GM23338 (cell line): ENCODE measurements at regions not wholly inside any gene's neighbourhood (a gene's known extent, or its start where the extent isn't known, plus 50 kb on each side); places are given as distances from the start of the nearest gene placed in this dataset.

Experiments used
- ATAC-seq: fragments of 200-7000 bp; cut with Tn5 transposase; 3 replicates; pipeline ENCODE4 v1.9.1; 2020
- DNase-seq: peaks from one replicate; pipeline ENCODE4 v3.0.0-alpha.2; 2015; ENCODE audit warnings: low spot score
- H2AFZ ChIP-seq: fragments of 200-600 bp; sonication (generic); 2 replicates; pipeline ENCODE4 v1.8.0; 2016; ENCODE audit warnings: antibody characterized with exemption, mild to moderate bottlenecking, moderate library complexity
- H3F3A ChIP-seq: fragments of 200-600 bp; sonication (generic); replicated peaks from 2 replicates; pipeline ENCODE4 v1.8.0; 2017; ENCODE audit warnings: antibody characterized with exemption, mixed run types, low read depth
- H3K27ac ChIP-seq: fragments of 200-600 bp; sonication (generic); 2 replicates; pipeline ENCODE4 v1.6.1; 2016; ENCODE audit warnings: low read depth
- H3K27me3 ChIP-seq: fragments of 200-600 bp; sonication (generic); 2 replicates; pipeline ENCODE4 v1.8.0; 2016; ENCODE audit warnings: mild to moderate bottlenecking, mixed run types, moderate library complexity; ENCODE audit not compliant: insufficient read depth
- H3K36me3 ChIP-seq: fragments of 200-600 bp; sonication (generic); 2 replicates; pipeline ENCODE4 v1.8.0; 2016; ENCODE audit warnings: mild to moderate bottlenecking; ENCODE audit not compliant: insufficient read depth
- H3K4me1 ChIP-seq: fragments of 200-600 bp; sonication (generic); 2 replicates; pipeline ENCODE4 v1.8.0; 2016; ENCODE audit warnings: mild to moderate bottlenecking, moderate library complexity; ENCODE audit not compliant: insufficient read depth
- H3K4me2 ChIP-seq: fragments of 200-600 bp; sonication (generic); 2 replicates; pipeline ENCODE4 v1.7.1; 2017; ENCODE audit warnings: mixed run types
- H3K4me3 ChIP-seq: fragments of 200-600 bp; sonication (generic); 2 replicates; pipeline ENCODE4 v1.6.1; 2016; ENCODE audit warnings: mixed run types
- H3K79me2 ChIP-seq: fragments of 200-600 bp; sonication (generic); replicated peaks from 2 replicates; pipeline ENCODE4 v1.8.0; 2017; ENCODE audit warnings: mild to moderate bottlenecking; ENCODE audit not compliant: insufficient read depth
- H3K9me2 ChIP-seq: fragments of 200-600 bp; sonication (generic); 2 replicates; pipeline ENCODE4 v1.8.0; 2017; ENCODE audit not compliant: insufficient read depth
- H4K20me1 ChIP-seq: fragments of 200-600 bp; sonication (generic); replicated peaks from 2 replicates; pipeline ENCODE4 v1.8.0; 2017; ENCODE audit warnings: mild to moderate bottlenecking; ENCODE audit not compliant: insufficient read depth
- H3K27ac Mint-ChIP-seq: 2 replicates; pipeline ENCODE4 v1.8.0; 2020; ENCODE audit warnings: inconsistent platforms, mild to moderate bottlenecking, moderate library complexity, mixed read lengths
- H3K27me3 Mint-ChIP-seq: 3 replicates; pipeline ENCODE4 v1.8.0; 2022; ENCODE audit warnings: low read depth, mild to moderate bottlenecking, moderate library complexity, mixed read lengths, inconsistent platforms; ENCODE audit not compliant: insufficient read depth, poor library complexity
- H3K36me3 Mint-ChIP-seq: 3 replicates; pipeline ENCODE4 v1.8.0; 2021; ENCODE audit warnings: low read depth, mild to moderate bottlenecking, inconsistent platforms, moderate library complexity, mixed read lengths
- H3K4me1 Mint-ChIP-seq: 3 replicates; pipeline ENCODE4 v1.8.0; 2020; ENCODE audit warnings: mild to moderate bottlenecking, inconsistent platforms, mixed read lengths
- H3K4me3 Mint-ChIP-seq: 3 replicates; pipeline ENCODE4 v1.8.0; 2021; ENCODE audit warnings: moderate library complexity, mild to moderate bottlenecking, inconsistent platforms, mixed read lengths
- H3K9me3 Mint-ChIP-seq: 3 replicates; pipeline ENCODE4 v1.8.0; 2020; ENCODE audit warnings: moderate library complexity, mild to moderate bottlenecking, inconsistent platforms, mixed read lengths
- ETS1 ChIP-seq: IDR thresholded peaks from 2 replicates; pipeline ENCODE4 v1.6.1; 2016; ENCODE audit warnings: antibody characterized with exemption
- EZH2 ChIP-seq: fragments of 200-600 bp; sonication (generic); IDR thresholded peaks from one replicate; pipeline ENCODE4 v1.8.0; 2017; ENCODE audit warnings: antibody characterized with exemption, mild to moderate bottlenecking, low read depth; ENCODE audit not compliant: unreplicated experiment
- JUNB ChIP-seq: IDR thresholded peaks from one replicate; pipeline ENCODE4 v1.6.1; 2016; ENCODE audit warnings: antibody characterized with exemption; ENCODE audit not compliant: unreplicated experiment
- NANOG ChIP-seq: IDR thresholded peaks from 2 replicates; pipeline ENCODE4 v1.6.1; 2016; ENCODE audit warnings: antibody characterized with exemption, borderline replicate concordance
- STAT1 ChIP-seq: IDR thresholded peaks from one replicate; pipeline ENCODE4 v1.6.1; 2016; ENCODE audit warnings: antibody characterized with exemption; ENCODE audit not compliant: unreplicated experiment
- ZNF114 ChIP-seq: fragments of 250-450 bp; sonication (Bioruptor Pico); IDR thresholded peaks from 2 replicates; pipeline ENCODE4 v1.5.0; 2020; ENCODE audit warnings: mild to moderate bottlenecking, moderate library complexity
- TF ChIP-seq, protein P1 (sequence below): fragments of 250-450 bp; sonication (Bioruptor Pico); IDR thresholded peaks from 2 replicates; pipeline ENCODE4 v1.5.0; 2020; ENCODE audit warnings: mild to moderate bottlenecking, moderate library complexity
- TF ChIP-seq, protein P2 (sequence below): IDR thresholded peaks from one replicate; pipeline ENCODE4 v1.6.1; 2018; ENCODE audit warnings: antibody characterized with exemption; ENCODE audit not compliant: unreplicated experiment
- TF ChIP-seq, protein P3 (sequence below), 2 experiments: fragments of 200-600 bp in 1 of 2; sonication (generic) in 1 of 2; conservative IDR thresholded peaks; 2 replicates each; pipeline versions ENCODE4 v1.5.1 to v1.6.1; 2016 to 2017; ENCODE audit warnings: antibody characterized with exemption in 2 of 2, low read depth in 2 of 2, mild to moderate bottlenecking in 2 of 2, moderate library complexity in 1 of 2

GRCh38 chr9:80692751-80693150 is 996.6 kb downstream of the TLE1 start:
- Mint-ChIP-seq H3K36me3 (no peaks in the 10 kb centered on the region), H3K9me3 (peaks cover 6% of the 10 kb centered on the region; the same call in 1 of the 3 replicates), H3K27me3 (peaks cover 1% of the 10 kb centered on the region)

DNA sequence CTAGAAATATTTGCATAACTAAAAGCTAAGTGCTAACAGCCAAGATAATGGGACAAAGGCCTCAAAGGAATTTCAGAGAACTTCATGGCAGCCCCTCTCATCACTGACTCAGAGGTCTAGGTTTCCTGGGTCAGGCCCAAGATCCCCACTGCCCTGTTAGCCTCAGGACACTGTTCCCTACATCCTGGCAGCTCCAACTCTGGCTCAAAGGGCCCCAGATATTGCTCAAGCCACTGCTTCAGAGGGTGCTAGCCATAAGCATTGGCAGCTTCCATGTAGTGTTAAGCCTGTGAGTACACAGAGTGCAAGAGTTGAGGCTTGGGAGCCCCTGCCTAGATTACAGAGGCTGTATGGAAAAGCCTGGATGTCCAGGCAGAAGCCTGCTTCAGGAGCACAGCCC is 998.1 kb downstream of the TLE1 start:
- no peaks in the 10 kb centered on the region for H3K79me2 ChIP-seq
- H3F3A ChIP-seq, result no peaks in the 10 kb centered on the region
- no peaks in the 10 kb centered on the region for H3K4me1 ChIP-seq
- no peak overlapping the region for H3K4me3 ChIP-seq
- no peaks in the 10 kb centered on the region for H3K36me3 Mint-ChIP-seq
- H3K27me3 Mint-ChIP-seq, result peaks cover 2% of the 10 kb centered on the region
- no peak for DNase-seq
- H4K20me1 ChIP-seq, result no peaks in the 10 kb centered on the region
- no peaks in the 10 kb centered on the region for H3K27me3 ChIP-seq
- no peak overlapping the region for H3K4me3 Mint-ChIP-seq
- H2AFZ ChIP-seq, result peak overlapping the region; percentile 66
- no peak overlapping the region for H3K4me2 ChIP-seq
- H3K9me2 ChIP-seq, result peaks cover 8% of the 10 kb centered on the region; the same call in 1 of the 2 replicates
- peaks cover 6% of the 10 kb centered on the region; the same call in 1 of the 3 replicates for H3K9me3 Mint-ChIP-seq
- no peaks in the 10 kb centered on the region for H3K36me3 ChIP-seq
- H3K4me1 Mint-ChIP-seq, result no peaks in the 10 kb centered on the region; the same call in 2 of the 3 replicates
- ATAC-seq, result no peak
- no peak overlapping the region for H3K27ac ChIP-seq
- H3K27ac Mint-ChIP-seq, result no peak overlapping the region
- TF ChIP-seq ETS1 (no peak), NANOG (no peak), ZNF114 (CRISPR knock-in tag) (no peak), STAT1 (no peak)
- TF ChIP-seq, protein P1, sequence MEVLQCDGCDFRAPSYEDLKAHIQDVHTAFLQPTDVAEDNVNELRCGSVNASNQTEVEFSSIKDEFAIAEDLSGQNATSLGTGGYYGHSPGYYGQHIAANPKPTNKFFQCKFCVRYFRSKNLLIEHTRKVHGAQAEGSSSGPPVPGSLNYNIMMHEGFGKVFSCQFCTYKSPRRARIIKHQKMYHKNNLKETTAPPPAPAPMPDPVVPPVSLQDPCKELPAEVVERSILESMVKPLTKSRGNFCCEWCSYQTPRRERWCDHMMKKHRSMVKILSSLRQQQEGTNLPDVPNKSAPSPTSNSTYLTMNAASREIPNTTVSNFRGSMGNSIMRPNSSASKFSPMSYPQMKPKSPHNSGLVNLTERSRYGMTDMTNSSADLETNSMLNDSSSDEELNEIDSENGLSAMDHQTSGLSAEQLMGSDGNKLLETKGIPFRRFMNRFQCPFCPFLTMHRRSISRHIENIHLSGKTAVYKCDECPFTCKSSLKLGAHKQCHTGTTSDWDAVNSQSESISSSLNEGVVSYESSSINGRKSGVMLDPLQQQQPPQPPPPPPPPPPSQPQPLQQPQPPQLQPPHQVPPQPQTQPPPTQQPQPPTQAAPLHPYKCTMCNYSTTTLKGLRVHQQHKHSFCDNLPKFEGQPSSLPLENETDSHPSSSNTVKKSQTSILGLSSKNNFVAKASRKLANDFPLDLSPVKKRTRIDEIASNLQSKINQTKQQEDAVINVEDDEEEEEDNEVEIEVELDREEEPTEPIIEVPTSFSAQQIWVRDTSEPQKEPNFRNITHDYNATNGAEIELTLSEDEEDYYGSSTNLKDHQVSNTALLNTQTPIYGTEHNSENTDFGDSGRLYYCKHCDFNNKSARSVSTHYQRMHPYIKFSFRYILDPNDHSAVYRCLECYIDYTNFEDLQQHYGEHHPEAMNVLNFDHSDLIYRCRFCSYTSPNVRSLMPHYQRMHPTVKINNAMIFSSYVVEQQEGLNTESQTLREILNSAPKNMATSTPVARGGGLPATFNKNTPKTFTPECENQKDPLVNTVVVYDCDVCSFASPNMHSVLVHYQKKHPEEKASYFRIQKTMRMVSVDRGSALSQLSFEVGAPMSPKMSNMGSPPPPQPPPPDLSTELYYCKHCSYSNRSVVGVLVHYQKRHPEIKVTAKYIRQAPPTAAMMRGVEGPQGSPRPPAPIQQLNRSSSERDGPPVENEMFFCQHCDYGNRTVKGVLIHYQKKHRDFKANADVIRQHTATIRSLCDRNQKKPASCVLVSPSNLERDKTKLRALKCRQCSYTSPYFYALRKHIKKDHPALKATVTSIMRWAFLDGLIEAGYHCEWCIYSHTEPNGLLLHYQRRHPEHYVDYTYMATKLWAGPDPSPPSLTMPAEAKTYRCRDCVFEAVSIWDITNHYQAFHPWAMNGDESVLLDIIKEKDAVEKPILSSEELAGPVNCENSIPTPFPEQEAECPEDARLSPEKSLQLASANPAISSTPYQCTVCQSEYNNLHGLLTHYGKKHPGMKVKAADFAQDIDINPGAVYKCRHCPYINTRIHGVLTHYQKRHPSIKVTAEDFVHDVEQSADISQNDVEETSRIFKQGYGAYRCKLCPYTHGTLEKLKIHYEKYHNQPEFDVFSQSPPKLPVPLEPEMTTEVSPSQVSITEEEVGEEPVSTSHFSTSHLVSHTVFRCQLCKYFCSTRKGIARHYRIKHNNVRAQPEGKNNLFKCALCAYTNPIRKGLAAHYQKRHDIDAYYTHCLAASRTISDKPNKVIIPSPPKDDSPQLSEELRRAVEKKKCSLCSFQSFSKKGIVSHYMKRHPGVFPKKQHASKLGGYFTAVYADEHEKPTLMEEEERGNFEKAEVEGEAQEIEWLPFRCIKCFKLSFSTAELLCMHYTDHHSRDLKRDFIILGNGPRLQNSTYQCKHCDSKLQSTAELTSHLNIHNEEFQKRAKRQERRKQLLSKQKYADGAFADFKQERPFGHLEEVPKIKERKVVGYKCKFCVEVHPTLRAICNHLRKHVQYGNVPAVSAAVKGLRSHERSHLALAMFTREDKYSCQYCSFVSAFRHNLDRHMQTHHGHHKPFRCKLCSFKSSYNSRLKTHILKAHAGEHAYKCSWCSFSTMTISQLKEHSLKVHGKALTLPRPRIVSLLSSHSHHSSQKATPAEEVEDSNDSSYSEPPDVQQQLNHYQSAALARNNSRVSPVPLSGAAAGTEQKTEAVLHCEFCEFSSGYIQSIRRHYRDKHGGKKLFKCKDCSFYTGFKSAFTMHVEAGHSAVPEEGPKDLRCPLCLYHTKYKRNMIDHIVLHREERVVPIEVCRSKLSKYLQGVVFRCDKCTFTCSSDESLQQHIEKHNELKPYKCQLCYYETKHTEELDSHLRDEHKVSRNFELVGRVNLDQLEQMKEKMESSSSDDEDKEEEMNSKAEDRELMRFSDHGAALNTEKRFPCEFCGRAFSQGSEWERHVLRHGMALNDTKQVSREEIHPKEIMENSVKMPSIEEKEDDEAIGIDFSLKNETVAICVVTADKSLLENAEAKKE (CRISPR knock-in tag), result no peak
- TF ChIP-seq, protein P2, sequence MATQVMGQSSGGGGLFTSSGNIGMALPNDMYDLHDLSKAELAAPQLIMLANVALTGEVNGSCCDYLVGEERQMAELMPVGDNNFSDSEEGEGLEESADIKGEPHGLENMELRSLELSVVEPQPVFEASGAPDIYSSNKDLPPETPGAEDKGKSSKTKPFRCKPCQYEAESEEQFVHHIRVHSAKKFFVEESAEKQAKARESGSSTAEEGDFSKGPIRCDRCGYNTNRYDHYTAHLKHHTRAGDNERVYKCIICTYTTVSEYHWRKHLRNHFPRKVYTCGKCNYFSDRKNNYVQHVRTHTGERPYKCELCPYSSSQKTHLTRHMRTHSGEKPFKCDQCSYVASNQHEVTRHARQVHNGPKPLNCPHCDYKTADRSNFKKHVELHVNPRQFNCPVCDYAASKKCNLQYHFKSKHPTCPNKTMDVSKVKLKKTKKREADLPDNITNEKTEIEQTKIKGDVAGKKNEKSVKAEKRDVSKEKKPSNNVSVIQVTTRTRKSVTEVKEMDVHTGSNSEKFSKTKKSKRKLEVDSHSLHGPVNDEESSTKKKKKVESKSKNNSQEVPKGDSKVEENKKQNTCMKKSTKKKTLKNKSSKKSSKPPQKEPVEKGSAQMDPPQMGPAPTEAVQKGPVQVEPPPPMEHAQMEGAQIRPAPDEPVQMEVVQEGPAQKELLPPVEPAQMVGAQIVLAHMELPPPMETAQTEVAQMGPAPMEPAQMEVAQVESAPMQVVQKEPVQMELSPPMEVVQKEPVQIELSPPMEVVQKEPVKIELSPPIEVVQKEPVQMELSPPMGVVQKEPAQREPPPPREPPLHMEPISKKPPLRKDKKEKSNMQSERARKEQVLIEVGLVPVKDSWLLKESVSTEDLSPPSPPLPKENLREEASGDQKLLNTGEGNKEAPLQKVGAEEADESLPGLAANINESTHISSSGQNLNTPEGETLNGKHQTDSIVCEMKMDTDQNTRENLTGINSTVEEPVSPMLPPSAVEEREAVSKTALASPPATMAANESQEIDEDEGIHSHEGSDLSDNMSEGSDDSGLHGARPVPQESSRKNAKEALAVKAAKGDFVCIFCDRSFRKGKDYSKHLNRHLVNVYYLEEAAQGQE, result no peak

More at GRCh38 chr9:80692751-80693150, 996.6 kb downstream of the TLE1 start:
- Mint-ChIP-seq H3K27ac (no peak overlapping the region), H3K4me3 (no peak overlapping the region), H3K4me1 (no peaks in the 10 kb centered on the region; the same call in 1 of the 3 replicates)
- H3K27ac ChIP-seq, result no peak overlapping the region
- H3F3A ChIP-seq, result no peaks in the 10 kb centered on the region
- H4K20me1 ChIP-seq, result no peaks in the 10 kb centered on the region
- TF ChIP-seq JUNB (no peak), ZNF114 (CRISPR knock-in tag) (no peak), EZH2 (no peak)
- TF ChIP-seq, protein P3, sequence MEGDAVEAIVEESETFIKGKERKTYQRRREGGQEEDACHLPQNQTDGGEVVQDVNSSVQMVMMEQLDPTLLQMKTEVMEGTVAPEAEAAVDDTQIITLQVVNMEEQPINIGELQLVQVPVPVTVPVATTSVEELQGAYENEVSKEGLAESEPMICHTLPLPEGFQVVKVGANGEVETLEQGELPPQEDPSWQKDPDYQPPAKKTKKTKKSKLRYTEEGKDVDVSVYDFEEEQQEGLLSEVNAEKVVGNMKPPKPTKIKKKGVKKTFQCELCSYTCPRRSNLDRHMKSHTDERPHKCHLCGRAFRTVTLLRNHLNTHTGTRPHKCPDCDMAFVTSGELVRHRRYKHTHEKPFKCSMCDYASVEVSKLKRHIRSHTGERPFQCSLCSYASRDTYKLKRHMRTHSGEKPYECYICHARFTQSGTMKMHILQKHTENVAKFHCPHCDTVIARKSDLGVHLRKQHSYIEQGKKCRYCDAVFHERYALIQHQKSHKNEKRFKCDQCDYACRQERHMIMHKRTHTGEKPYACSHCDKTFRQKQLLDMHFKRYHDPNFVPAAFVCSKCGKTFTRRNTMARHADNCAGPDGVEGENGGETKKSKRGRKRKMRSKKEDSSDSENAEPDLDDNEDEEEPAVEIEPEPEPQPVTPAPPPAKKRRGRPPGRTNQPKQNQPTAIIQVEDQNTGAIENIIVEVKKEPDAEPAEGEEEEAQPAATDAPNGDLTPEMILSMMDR (conservative IDR thresholded peaks at IDR 0.05; ENCODE audit: low read depth in 2 of 2), result no peak
- ATAC-seq (no peak), DNase-seq (no peak)
- no peak overlapping the region for H3K4me2 ChIP-seq
- no peaks in the 10 kb centered on the region for H3K27me3 ChIP-seq
- H3K9me2 ChIP-seq, result peaks cover 8% of the 10 kb centered on the region; the same call in 1 of the 2 replicates
- no peaks in the 10 kb centered on the region for H3K79me2 ChIP-seq
- H2AFZ ChIP-seq, result no peak overlapping the region
- no peaks in the 10 kb centered on the region for H3K36me3 ChIP-seq
- no peak overlapping the region for H3K4me3 ChIP-seq
- no peaks in the 10 kb centered on the region for H3K4me1 ChIP-seq
